Brain pericyte (primary cell): ENCODE measurements at regions not wholly inside any gene's neighbourhood (a gene's known extent, or its start where the extent isn't known, plus 50 kb on each side); places are given as distances from the start of the nearest gene placed in this dataset.

Experiments used
- DNase-seq: peaks from one replicate; pipeline ENCODE4 v3.0.0-alpha.2; 2012; ENCODE audit warnings: low read depth, low spot score

- no peak for DNase-seq
Measured at GRCh38 chr4:129167640-129168260, 71.8 kb downstream of the C4orf33 start.

DNA sequence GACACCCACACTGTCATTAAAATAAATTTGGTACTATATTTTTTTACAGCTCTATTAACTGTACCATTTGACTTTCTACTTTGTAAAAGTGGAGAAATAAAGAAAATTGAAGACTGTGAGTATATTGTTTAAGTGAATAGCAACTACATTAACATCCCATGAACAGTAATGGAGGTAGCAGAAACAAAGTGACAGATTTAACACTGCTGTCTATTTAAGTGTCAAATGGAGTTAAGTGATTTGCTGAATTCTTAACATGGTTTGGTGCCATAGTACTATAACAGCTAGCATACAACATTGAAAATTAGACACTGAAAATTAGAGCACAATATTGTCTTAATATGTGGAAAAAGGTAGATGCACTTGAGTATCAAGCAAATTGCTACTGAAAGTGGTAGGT lies 76.2 kb downstream of the C4orf33 start:
- no peak for DNase-seq

DNA sequence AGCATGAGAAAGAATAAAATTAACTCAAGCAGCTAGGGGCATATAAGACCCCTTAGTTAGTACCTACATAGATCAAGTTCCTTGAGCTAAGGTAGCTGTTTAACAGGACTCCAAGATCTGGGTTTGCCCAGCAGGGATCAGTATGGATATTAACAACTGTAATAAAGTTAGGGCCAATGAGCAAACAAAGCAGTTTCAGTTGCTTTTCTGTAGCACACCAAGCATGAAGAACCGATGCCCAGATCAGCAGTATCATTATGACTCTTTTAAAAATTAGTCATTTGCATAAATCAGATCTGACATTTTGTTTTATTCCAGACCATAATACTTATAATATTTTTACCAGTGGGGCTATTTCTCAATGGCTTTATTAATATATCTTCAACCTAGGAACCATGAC lies 80.9 kb downstream of the C4orf33 start:
- DNase-seq, result no peak

- DNase-seq, result no peak
Measured at GRCh38 chr4:129179276-129179675, 83.3 kb downstream of the C4orf33 start.

DNA sequence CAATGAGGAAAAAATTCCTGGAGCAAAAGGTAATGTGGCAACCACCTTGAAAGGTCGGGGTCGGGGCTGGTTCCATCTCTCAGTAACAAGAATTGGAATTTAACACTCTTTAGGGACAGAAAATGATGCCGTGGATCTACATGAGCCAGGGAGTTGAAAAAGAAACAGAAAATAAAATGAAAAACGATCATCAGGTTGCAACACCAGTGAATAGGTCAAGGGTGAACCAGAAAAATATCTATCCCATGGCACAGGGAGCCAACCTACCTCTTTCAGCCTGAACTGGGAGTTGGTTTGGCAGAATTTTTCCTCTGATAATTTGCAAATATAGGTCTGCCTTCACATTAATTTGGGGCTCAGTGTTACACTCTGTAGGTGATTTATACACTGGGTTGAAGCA lies 93.7 kb downstream of the C4orf33 start:
- DNase-seq, result no peak

- no peak for DNase-seq
Measured at GRCh38 chr4:129193357-129194100, 97.6 kb downstream of the C4orf33 start.

DNA sequence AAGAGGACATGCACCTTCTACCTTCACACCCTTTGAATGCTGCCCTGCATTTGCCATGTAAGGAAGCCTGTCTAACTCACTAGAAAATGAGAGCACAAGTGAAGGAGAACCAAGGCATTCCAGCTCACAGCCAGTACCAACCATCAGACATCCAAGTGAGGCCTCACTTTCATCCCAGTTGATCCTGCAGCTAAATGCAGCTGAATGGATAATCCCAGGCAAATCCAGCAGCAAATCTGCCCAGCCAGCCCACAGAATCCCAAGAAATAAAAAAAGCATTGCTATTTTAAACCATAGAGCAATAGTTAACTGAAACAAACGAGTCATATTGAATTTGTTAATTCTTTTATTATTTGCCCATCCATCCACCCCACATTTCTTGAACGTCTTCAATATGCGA lies 112.5 kb downstream of the C4orf33 start:
- DNase-seq, result no peak

- no peak for DNase-seq
Measured at GRCh38 chr4:129213692-129214091, 117.7 kb downstream of the C4orf33 start.

- peak; percentile 4 for DNase-seq
Measured at GRCh38 chr4:129218360-129218759, 122.4 kb downstream of the C4orf33 start.

DNA sequence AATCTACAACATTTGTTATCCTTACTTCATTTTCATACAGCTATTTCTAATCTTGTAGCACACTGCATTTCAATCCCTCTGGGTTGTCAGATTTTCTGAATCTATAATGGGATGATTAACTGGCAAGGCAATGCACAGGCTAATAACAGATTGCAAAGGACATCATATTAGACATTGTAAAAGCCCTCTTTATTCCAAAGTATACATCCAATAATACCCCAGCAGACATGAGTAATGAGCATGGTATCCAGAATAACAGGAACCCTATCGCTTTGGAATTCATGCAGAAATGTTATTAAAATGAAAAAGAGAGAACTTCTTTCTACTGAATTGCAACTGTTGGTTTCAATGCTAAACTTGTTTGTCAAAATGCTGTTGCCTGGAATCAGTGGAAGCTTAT lies 122.9 kb downstream of the C4orf33 start:
- peak; percentile 12 for DNase-seq

DNA sequence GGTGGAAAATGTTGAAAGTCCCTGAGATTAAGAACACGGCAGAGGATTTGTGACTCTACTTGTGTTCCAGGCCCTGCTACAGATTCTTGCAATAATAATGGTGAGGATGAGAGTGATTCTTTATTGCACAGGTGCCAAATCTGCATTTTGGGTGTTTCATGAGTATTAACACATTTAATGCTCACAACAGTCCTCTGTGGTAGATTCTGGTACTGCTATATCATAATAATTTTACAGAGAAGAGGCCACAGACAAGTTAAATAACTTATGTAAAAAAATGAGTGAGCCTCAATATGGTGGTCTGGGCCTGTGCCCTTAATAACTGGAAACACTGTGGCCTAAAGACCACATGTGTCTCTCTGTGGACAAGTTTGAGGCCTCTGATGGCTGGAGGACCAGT lies 124.3 kb downstream of the C4orf33 start:
- no peak for DNase-seq

GRCh38 chr4:129223945-129224344 lies 128.0 kb downstream of the C4orf33 start:
- DNase-seq, result no peak

DNA sequence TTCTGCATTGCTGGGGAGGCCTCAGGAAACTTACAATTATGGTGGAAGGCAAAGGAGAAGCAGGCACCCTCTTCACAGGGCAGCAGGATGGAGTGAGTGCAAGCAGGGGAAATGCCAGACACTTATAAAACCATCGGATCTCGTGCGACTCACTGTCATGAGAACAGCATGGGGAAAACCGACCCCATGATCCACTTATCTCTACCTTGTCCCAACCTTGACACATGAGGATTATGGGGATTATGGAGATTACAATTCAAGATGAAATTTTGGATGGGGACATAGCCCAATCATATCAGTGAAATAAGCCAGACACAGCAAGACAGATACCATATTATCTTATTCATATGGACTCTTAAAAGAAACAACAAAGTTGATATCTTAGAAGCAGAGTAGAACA lies 134.9 kb downstream of the C4orf33 start:
- no peak for DNase-seq

DNA sequence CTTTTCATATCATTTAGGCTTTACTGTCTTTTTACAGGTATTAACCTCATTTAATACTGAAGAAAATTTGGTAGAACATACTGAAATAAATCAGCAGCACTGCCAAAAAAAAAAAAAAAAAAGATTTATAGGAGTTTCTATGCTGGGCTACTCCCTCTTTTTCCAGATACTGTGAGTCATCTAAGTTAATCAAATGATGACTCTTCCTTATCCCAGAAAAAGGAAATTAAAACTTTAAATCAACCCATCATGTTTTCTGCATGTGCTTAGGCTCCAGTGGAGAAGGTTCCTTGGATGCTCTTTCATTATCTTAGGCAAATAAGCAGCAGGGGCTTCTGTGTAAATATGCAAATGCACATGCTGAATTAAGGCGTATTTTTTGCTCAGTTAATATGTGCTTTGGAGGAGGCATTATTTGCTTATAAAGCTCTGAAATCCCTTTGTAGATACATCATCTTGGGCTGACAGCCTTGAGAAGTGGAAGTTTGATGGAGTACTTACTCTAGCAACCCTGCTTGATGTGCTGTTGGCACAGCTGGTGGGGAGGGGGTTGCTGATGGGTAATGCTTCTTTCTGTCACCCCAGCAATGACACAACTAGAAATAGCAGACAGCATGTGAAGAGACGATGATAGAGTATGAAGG lies 136.1 kb downstream of the C4orf33 start:
- DNase-seq, result no peak

DNA sequence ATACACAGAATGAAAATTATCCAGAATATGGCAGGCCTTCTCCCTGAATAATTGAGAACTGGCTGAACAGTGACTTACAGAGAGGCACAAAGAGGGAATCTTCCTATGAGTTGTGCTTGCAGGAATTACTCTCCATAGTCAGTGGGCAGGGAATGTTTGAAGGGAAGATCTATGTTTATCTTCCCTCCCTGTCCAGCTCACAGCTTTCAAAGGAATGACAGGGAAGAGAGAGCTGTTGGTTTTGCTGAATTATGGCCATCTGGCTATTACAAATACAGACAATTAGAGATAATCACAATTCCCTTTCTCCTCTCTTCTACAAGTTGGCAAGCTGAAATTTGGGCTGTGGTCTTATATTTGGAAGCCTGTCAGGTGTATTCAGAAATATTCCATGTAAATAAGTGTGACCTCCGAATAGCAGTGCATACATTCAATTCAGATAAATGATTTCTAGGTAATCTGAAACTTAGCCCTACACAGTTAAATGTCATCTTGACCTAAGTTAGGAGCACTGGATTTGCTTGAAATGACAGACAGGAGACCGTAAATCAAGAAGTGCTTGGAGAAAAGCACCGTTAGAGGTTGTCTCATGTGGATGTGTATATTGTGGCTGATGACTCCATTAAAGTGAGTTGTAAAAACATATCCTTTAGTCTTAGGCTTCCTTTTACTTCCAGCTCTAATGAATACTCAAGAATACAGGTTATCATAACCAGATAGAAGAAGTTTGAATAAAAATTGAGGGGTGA lies 136.8 kb downstream of the C4orf33 start:
- no peak for DNase-seq

DNA sequence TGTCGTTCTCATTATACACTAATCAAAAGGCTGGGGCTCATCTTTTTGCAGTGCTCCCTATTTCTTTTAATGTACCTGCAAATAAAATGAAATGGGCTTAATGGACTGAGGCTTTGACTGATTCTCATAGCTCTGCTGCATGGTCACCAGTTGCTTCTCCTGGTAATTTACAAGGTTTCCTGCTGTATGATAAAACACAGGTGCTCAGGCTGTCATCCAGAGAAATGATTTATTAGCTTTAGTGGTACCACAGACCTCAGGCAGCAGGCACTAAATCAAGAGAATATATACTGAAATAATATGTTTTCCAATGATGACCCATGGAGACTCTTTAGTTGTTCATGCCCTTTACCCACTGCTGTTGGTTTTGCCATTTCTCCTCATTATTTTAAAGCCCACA lies 137.7 kb downstream of the C4orf33 start:
- DNase-seq, result no peak

DNA sequence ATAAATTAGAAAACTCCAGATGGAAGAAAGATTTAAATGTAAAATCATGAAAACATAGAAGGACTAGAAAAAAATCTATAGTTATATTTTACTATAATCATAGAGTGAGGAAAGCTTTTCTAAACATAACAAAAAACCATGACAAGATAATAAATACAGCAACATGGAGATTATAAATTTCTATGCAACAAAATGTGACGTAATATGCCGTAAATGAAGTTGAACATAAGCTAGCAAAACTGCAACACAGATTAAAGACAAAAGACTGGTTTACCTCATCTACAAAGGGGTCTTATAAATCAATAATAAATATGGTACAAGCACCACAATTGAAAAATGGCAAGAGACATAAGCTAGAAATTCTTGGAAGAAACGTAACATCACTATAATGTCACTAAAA lies 140.4 kb downstream of the C4orf33 start:
- no peak for DNase-seq

GRCh38 chr4:129239088-129239487 lies 143.1 kb downstream of the C4orf33 start:
- no peak for DNase-seq

GRCh38 chr4:129240816-129241215 lies 144.9 kb downstream of the C4orf33 start:
- no peak for DNase-seq

DNA sequence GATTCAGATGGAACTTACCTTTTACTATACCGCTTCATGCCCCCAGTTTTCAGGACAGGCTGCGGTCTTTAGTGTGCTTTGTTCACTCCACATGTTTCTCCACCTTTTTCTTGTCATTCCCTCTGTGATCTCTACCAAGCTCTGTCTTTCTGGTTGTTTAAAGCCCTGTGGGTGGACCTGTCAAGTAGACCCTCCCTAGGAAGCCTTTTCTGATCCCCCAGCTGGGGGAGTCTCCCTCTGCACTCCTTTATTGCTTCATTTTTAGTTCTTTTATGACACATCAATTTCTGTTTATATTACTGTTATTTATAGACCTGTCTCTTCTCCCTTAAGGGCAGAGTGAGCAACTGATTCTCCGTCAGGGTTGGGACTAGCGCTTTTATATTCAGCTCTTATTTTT lies 150.2 kb downstream of the C4orf33 start:
- DNase-seq, result no peak

DNA sequence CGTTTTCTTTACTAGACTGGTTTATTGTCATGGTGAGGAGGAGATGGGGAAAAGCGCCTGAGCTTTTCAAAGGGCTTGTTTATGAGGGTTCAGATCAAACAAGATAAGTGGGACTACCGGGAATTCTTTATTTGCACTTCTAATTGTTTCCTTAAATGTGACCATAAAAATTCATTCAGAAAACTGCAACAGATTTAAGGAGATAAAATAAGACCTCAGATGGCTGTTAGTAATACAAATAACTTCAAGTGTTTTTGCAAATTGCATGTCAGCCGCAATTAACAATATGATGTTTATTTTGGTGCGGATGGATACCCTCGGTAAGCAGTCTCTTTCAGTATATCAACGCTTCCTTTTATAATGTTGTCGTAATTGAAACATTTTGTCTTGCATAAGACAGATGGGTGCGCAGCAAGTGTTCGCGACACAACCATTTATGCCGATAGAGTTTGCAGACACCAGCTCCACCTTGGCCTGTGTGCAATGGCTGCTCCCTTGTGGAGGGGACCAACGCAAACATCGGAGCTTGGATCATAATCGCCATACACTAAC lies 151.0 kb downstream of the C4orf33 start:
- no peak for DNase-seq

GRCh38 chr4:129248621-129249020 lies 152.7 kb downstream of the C4orf33 start:
- DNase-seq, result no peak
